ENCODE measurements at regions not wholly inside any gene's neighbourhood (a gene's known extent, or its start where the extent isn't known, plus 50 kb on each side); places are given as distances from the start of the nearest gene placed in this dataset.
"Not testable (repeated sequence)": the region's sequence is repeated elsewhere in the genome, so short reads cannot be mapped to it uniquely, and the experiment has no call there.

- H3K36me3 ChIP-seq: no peaks in the 10 kb centered on the region
- no peaks in the 10 kb centered on the region for H3K27me3 ChIP-seq
- no peak overlapping the region for H3K4me3 ChIP-seq
- no peaks in the 10 kb centered on the region for H3K9me3 ChIP-seq
- DNase-seq: no peak
Measured at GRCh38 chr5:12865529-12865928, 961.3 kb upstream of the CTNND2 start.

- Histone ChIP-seq H3K36me3 (no peaks in the 10 kb centered on the region), H3K27me3 (no peaks in the 10 kb centered on the region; the same call in 1 of the 2 replicates), H3K4me3 (no peak overlapping the region), H3K9me3 (no peaks in the 10 kb centered on the region)
- DNase-seq: no peak
Measured at GRCh38 chr5:12861886-12862654, 957.8 kb upstream of the CTNND2 start.

GRCh38 chr5:12856105-12856504 lies 951.9 kb upstream of the CTNND2 start:
- not testable (repeated sequence) for H3K27me3 ChIP-seq, H3K4me3 ChIP-seq, DNase-seq, H3K36me3 ChIP-seq, H3K9me3 ChIP-seq

- H3K36me3 ChIP-seq: no peaks in the 10 kb centered on the region
- no peak for DNase-seq
- no peaks in the 10 kb centered on the region for H3K9me3 ChIP-seq
- H3K27me3 ChIP-seq: no peaks in the 10 kb centered on the region; the same call in 1 of the 2 replicates
- H3K4me3 ChIP-seq: no peak overlapping the region
Measured at GRCh38 chr5:12854386-12854785, 950.1 kb upstream of the CTNND2 start.

GRCh38 chr5:12851761-12852160 lies 947.5 kb upstream of the CTNND2 start:
- Histone ChIP-seq H3K36me3 (no peaks in the 10 kb centered on the region), H3K9me3 (no peaks in the 10 kb centered on the region), H3K27me3 (no peaks in the 10 kb centered on the region), H3K4me3 (no peak overlapping the region)
- DNase-seq: no peak

- Histone ChIP-seq H3K27me3 (no peaks in the 10 kb centered on the region), H3K36me3 (no peaks in the 10 kb centered on the region), H3K9me3 (no peaks in the 10 kb centered on the region), H3K4me3 (no peak overlapping the region)
- DNase-seq: no peak
Measured at GRCh38 chr5:12848709-12849108, 944.5 kb upstream of the CTNND2 start.

GRCh38 chr5:12845549-12846159 lies 941.4 kb upstream of the CTNND2 start:
- Histone ChIP-seq H3K4me3 (no peak overlapping the region), H3K9me3 (no peaks in the 10 kb centered on the region), H3K27me3 (no peaks in the 10 kb centered on the region), H3K36me3 (no peaks in the 10 kb centered on the region)
- no peak for DNase-seq

GRCh38 chr5:12840972-12841371 lies 936.7 kb upstream of the CTNND2 start:
- no peak for DNase-seq
- H3K36me3 ChIP-seq: no peaks in the 10 kb centered on the region
- H3K27me3 ChIP-seq: no peaks in the 10 kb centered on the region
- H3K9me3 ChIP-seq: no peaks in the 10 kb centered on the region
- no peak overlapping the region for H3K4me3 ChIP-seq

- Histone ChIP-seq H3K27me3 (no peaks in the 10 kb centered on the region), H3K4me3 (no peak overlapping the region), H3K36me3 (no peaks in the 10 kb centered on the region), H3K9me3 (no peaks in the 10 kb centered on the region)
- DNase-seq: no peak
Measured at GRCh38 chr5:12837592-12837991, 933.3 kb upstream of the CTNND2 start.

- Histone ChIP-seq H3K9me3 (peaks cover 3% of the 10 kb centered on the region; the same call in 1 of the 2 replicates), H3K36me3 (no peaks in the 10 kb centered on the region)
Measured at GRCh38 chr5:12825163-12825562, 920.9 kb upstream of the CTNND2 start.

GRCh38 chr5:12805165-12805698 lies 901.0 kb upstream of the CTNND2 start:
- no peak for DNase-seq
- Histone ChIP-seq H3K4me3 (no peak overlapping the region), H3K9me3 (no peaks in the 10 kb centered on the region), H3K36me3 (no peaks in the 10 kb centered on the region), H3K27me3 (no peaks in the 10 kb centered on the region)

More at GRCh38 chr5:12825163-12825562, 920.9 kb upstream of the CTNND2 start:
- Histone ChIP-seq H3K27me3 (no peaks in the 10 kb centered on the region), H3K4me3 (no peak overlapping the region)
- DNase-seq: no peak

GRCh38 chr5:12799165-12799564 lies 894.9 kb upstream of the CTNND2 start:
- H3K36me3 ChIP-seq: no peaks in the 10 kb centered on the region
- no peaks in the 10 kb centered on the region for H3K27me3 ChIP-seq
- DNase-seq: no peak
- H3K9me3 ChIP-seq: no peaks in the 10 kb centered on the region
- H3K4me3 ChIP-seq: no peak overlapping the region

- H3K36me3 ChIP-seq: no peaks in the 10 kb centered on the region
- DNase-seq: no peak
- no peaks in the 10 kb centered on the region for H3K9me3 ChIP-seq
- H3K4me3 ChIP-seq: no peak overlapping the region
- H3K27me3 ChIP-seq: no peaks in the 10 kb centered on the region
Measured at GRCh38 chr5:12795333-12795663, 891.1 kb upstream of the CTNND2 start.

GRCh38 chr5:12794476-12795332 lies 890.5 kb upstream of the CTNND2 start:
- no peaks in the 10 kb centered on the region for H3K9me3 ChIP-seq
- no peaks in the 10 kb centered on the region for H3K36me3 ChIP-seq
- no peak overlapping the region for H3K4me3 ChIP-seq
- DNase-seq: no peak
- no peaks in the 10 kb centered on the region for H3K27me3 ChIP-seq

GRCh38 chr5:12793373-12793772 lies 889.1 kb upstream of the CTNND2 start:
- H3K36me3 ChIP-seq: no peaks in the 10 kb centered on the region
- H3K4me3 ChIP-seq: no peak overlapping the region
- DNase-seq: no peak
- no peaks in the 10 kb centered on the region for H3K9me3 ChIP-seq
- H3K27me3 ChIP-seq: no peaks in the 10 kb centered on the region; the same call in 1 of the 2 replicates

- no peak overlapping the region for H3K4me3 ChIP-seq
- no peaks in the 10 kb centered on the region for H3K36me3 ChIP-seq
- no peaks in the 10 kb centered on the region for H3K27me3 ChIP-seq
- DNase-seq: no peak
- H3K9me3 ChIP-seq: no peaks in the 10 kb centered on the region
Measured at GRCh38 chr5:12780536-12780935, 876.3 kb upstream of the CTNND2 start.

- no peaks in the 10 kb centered on the region for H3K9me3 ChIP-seq
- no peak overlapping the region for H3K4me3 ChIP-seq
- no peaks in the 10 kb centered on the region for H3K27me3 ChIP-seq
- H3K36me3 ChIP-seq: no peaks in the 10 kb centered on the region
- no peak for DNase-seq
Measured at GRCh38 chr5:12777342-12777741, 873.1 kb upstream of the CTNND2 start.
